Pancreas (tissue), 10 donors: ENCODE measurements at regions not wholly inside any gene's neighbourhood (a gene's known extent, or its start where the extent isn't known, plus 50 kb on each side); places are given as distances from the start of the nearest gene placed in this dataset.

Experiments
- ATAC-seq, 4 donors: fragments of 200-7000 bp; cut with Tn5 transposase; one replicate each; pipeline versions ENCODE4 v1.8.0 to v1.9.1; 2020; ENCODE audit warnings: mild to moderate bottlenecking in 4 of 4, moderate library complexity in 4 of 4
- DNase-seq, 6 donors: peaks; one replicate each; pipeline ENCODE4 v3.0.0-alpha.2; 2020
- FAIRE-seq: peaks from 2 replicates; lab custom pipeline; 2012; peaks lifted over from hg19 to GRCh38; lab: Jason Lieb, UNC
- H3K27ac ChIP-seq, 4 donors: fragments of 200-600 bp; sonication (generic); 1 replicate in 3 of 4; 2 replicates in 1 of 4; pipeline versions ENCODE4 v1.5.0 to v1.8.0; 2020
- H3K27me3 ChIP-seq, 4 donors: fragments of 200-600 bp; one replicate each; pipeline ENCODE4 v1.8.0; 2021
- H3K36me3 ChIP-seq, 3 donors: fragments of 200-600 bp; sonication (generic) in 1 of 3; one replicate each; pipeline versions ENCODE4 v1.5.0 to v1.8.0; 2020 to 2021
- H3K4me1 ChIP-seq, 3 donors: fragments of 200-600 bp; one replicate each; pipeline ENCODE4 v1.8.0; 2021
- H3K4me3 ChIP-seq, 4 donors: fragments of 200-600 bp; sonication (generic) in 2 of 4; one replicate each; pipeline versions ENCODE4 v1.5.0 to v1.8.0; 2020 to 2021
- H3K9me3 ChIP-seq, 4 donors: fragments of 200-600 bp; one replicate each; pipeline ENCODE4 v1.8.0; 2021
- WGBS, 2 donors: extraction: QIAGEN DNeasy Blood & Tissue Kit; methylation state at CpG; one replicate each; pipeline ENCODE4 v1.1.7; 2013; 5-methylcytosine and 5-hydroxymethylcytosine counted together
- intact Hi-C, 3 donors: fragments of 100-400 bp; cut with DNase I; formaldehyde crosslinking; loops; one replicate each; pipeline versions ENCODE4 v1.11.1 to v1.14.2; 2022
- TF ChIP-seq, protein P1 (sequence below), 4 donors: fragments of 200-600 bp; sonication (generic) in 3 of 4; IDR thresholded peaks; one replicate each; pipeline versions ENCODE4 v1.5.0 to v1.8.0; 2021; ENCODE audit warnings: antibody characterized with exemption in 4 of 4
- donor health status: healthy with polysubstance abuse.
- donor health status: DM: no; HTN: no; CAD: no; lungs with moderate emphysema.
- donor health status: DM: no; HTN: no; CAD: no.
- donor health status: control.
- donor health status: control.
- donor health status: Bipolar disorder and iron deficiency.
- donor health status: DM: yes; HTN: yes; CAD: no.
- donor health status: DM: no; HTN: no; CAD: no.
- donor health status: DM: no; HTN: no; CAD: no.
- donor health status: DM: yes; HTN: yes; CAD: no.

DNA sequence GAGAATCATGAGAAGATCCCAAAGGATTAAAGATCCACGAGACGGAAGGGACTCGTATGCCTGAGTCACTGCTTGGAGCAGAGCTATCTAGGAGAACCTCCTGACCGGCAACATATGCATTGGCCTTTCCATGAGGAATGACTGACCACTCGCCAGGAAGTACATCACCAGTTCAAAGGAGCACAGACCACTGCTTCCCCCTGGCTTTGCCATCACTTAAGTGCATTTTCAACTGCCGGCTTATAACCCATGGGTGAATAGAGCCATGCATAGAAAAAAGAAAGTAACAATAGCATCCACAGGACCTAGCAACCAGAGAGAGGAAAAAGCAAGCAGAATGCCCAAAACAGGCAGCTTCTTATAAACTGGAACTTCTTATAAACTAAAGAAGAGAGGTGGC lies 98.3 kb upstream of the ZC3H12C start:
- 87 to 93% methylated on average over 6 of the region's 6 CpGs for WGBS, 2 donors
- FAIRE-seq: no peak
- H3K4me3 ChIP-seq: no peak overlapping the region
- TF ChIP-seq, protein P1, sequence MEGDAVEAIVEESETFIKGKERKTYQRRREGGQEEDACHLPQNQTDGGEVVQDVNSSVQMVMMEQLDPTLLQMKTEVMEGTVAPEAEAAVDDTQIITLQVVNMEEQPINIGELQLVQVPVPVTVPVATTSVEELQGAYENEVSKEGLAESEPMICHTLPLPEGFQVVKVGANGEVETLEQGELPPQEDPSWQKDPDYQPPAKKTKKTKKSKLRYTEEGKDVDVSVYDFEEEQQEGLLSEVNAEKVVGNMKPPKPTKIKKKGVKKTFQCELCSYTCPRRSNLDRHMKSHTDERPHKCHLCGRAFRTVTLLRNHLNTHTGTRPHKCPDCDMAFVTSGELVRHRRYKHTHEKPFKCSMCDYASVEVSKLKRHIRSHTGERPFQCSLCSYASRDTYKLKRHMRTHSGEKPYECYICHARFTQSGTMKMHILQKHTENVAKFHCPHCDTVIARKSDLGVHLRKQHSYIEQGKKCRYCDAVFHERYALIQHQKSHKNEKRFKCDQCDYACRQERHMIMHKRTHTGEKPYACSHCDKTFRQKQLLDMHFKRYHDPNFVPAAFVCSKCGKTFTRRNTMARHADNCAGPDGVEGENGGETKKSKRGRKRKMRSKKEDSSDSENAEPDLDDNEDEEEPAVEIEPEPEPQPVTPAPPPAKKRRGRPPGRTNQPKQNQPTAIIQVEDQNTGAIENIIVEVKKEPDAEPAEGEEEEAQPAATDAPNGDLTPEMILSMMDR (IDR thresholded peaks at IDR 0.05): no peak
- no peaks in the 10 kb centered on the region for H3K36me3 ChIP-seq
- no peaks in the 10 kb centered on the region for H3K27me3 ChIP-seq
- no peaks in the 10 kb centered on the region for H3K9me3 ChIP-seq
- intact Hi-C loops: no loop called here
- H3K27ac ChIP-seq: no peak overlapping the region
- ATAC-seq: no peak
- no peak for DNase-seq
- H3K4me1 ChIP-seq: peaks cover 0 to under 1% (median 0%) of the 10 kb centered on the region in 3 donors

DNA sequence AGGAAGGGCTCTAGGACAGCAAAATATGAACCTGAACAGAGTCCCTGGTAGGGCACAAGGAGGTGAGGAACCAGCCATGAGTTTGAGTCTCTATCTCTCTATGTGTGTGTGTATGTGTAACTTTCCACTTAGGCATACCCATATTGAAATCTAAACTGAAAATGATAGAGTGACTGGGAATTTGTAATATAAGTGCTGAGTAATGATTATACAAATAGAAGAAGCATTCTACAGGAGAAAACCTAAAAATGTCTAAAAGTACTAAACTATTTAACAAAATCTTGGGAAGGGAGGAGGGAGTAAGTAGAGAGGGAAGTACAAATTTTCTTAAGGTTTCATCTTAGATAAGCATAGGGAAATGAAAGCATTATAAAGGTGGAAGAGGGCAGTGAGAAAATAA lies 97.1 kb upstream of the ZC3H12C start:
- Histone ChIP-seq H3K4me1 (peaks cover 0 to 6% (median 0%) of the 10 kb centered on the region in 3 donors), H3K36me3 (no peaks in the 10 kb centered on the region), H3K4me3 (no peak overlapping the region), H3K27ac (no peak overlapping the region), H3K27me3 (no peaks in the 10 kb centered on the region), H3K9me3 (no peaks in the 10 kb centered on the region)
- FAIRE-seq: no peak
- no peak for ATAC-seq
- TF ChIP-seq, protein P1 (IDR thresholded peaks at IDR 0.05): no peak
- no peak for DNase-seq
- intact Hi-C loops: no loop called here

DNA sequence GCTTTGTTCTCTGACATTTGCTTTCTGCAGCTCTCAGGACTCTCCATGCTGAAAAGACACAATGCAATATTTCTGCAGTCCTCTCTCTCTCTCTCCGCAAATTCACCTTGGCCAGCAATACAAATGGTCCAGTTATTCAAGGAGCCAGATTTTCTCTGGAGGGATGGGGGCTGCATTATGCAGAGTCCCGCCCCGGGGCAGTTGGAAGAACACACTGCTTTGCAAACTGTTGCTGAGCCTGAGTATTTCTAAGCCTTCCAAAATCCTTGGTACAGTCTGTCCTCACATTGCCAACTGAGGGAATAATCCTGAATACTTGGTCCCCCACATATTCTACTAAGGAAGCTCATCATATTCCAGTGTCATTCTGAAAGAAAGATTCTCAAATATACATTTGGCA lies 94.3 kb upstream of the ZC3H12C start:
- H3K36me3 ChIP-seq: no peaks in the 10 kb centered on the region
- intact Hi-C loops: no loop called here
- no peak for ATAC-seq
- whole genome bisulfite sequencing, 2 donors: 87 to 94% methylated on average over 3 of the region's 3 CpGs
- no peaks in the 10 kb centered on the region for H3K27me3 ChIP-seq
- no peak for DNase-seq
- H3K4me3 ChIP-seq: no peak overlapping the region
- no peaks in the 10 kb centered on the region for H3K9me3 ChIP-seq
- H3K4me1 ChIP-seq: peaks cover 0 to 6% (median 0%) of the 10 kb centered on the region in 3 donors
- no peak overlapping the region for H3K27ac ChIP-seq
- TF ChIP-seq, protein P1 (IDR thresholded peaks at IDR 0.05): no peak
- no peak for FAIRE-seq

DNA sequence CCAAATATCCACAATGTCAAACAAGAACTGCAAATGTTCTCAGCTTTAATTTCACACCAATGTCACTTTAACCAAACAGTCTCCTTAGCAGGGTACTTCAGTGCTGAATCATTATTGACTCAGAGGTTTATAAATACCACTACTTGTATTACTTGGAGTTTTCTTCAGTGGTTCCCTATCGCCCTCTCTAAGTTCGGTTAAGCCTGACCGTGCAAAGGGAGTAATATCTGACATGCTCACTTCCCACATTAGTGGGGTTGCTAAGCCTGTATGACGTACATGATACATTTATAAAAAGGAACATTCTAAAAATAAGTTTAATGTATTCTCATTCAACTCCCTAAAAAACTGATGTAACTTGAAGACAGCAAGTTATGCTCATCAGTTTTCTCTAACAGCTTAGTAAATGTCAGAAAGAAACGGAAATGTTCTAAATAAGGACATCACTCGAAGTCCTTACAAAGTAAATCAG lies 93.1 kb upstream of the ZC3H12C start:
- WGBS, 2 donors: 50 to 59% methylated on average over 6 of the region's 6 CpGs
- Histone ChIP-seq H3K4me1 (peaks cover 0 to 6% (median 0%) of the 10 kb centered on the region in 3 donors), H3K27ac (no peak overlapping the region), H3K36me3 (no peaks in the 10 kb centered on the region), H3K9me3 (no peaks in the 10 kb centered on the region), H3K4me3 (no peak overlapping the region), H3K27me3 (no peaks in the 10 kb centered on the region)
- FAIRE-seq: no peak
- ATAC-seq: peak; percentile 46 to 91 (median 84)
- TF ChIP-seq, protein P1 (IDR thresholded peaks at IDR 0.05): no peak
- intact Hi-C loops: no loop called here
- DNase-seq: no peak

DNA sequence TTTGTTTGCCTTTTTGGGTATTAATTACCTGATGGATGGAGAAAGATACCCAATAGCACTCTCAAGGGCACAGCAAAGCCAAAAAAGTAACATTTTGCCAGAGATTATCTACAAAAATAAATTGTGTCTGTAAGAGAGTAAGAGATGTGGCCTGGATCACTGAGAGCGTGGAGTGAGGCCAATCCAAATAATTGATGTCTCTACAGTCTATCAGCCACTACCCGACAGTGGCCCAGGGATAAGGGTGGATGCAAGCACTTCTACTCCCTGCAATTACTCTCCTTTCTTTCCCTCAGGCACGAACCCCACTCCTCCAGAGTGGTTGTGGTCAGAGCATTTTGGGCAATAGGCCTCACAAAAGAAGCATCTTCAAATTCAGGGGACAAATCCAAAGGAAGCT lies 92.3 kb upstream of the ZC3H12C start:
- no peak for DNase-seq
- intact Hi-C loops: no loop called here
- FAIRE-seq: no peak

More for the DNA sequence above, 92.3 kb upstream of the ZC3H12C start:
- Histone ChIP-seq H3K27me3 (no peaks in the 10 kb centered on the region), H3K27ac (no peak overlapping the region), H3K36me3 (no peaks in the 10 kb centered on the region), H3K4me1 (peaks cover 0 to 6% (median 0%) of the 10 kb centered on the region in 3 donors), H3K4me3 (no peak overlapping the region), H3K9me3 (no peaks in the 10 kb centered on the region)
- no peak for ATAC-seq
- TF ChIP-seq, protein P1 (IDR thresholded peaks at IDR 0.05): no peak
- WGBS, 2 donors: 62 to 80% methylated on average over 3 of the region's 3 CpGs
